SK-N-SH (cell line): ENCODE measurements at regions not wholly inside any gene's neighbourhood (a gene's known extent, or its start where the extent isn't known, plus 50 kb on each side); places are given as distances from the start of the nearest gene placed in this dataset.

Experiments
- FOXM1 ChIP-seq: IDR thresholded peaks from 2 replicates; pipeline ENCODE4 v1.4.0; 2012; ENCODE audit warnings: low read depth, mild to moderate bottlenecking
- GABPA ChIP-seq: IDR thresholded peaks from 2 replicates; pipeline ENCODE4 v1.4.0; 2012; ENCODE audit warnings: low read depth, mild to moderate bottlenecking
- JUND ChIP-seq: IDR thresholded peaks from 2 replicates; pipeline ENCODE4 v1.4.0; 2012
- RFX5 ChIP-seq: IDR thresholded peaks from 2 replicates; pipeline ENCODE4 v1.6.1; 2012; ENCODE audit warnings: mild to moderate bottlenecking, improper control_type of control experiment, low read length
- SIN3A ChIP-seq: IDR thresholded peaks from 2 replicates; pipeline ENCODE4 v1.6.1; 2012; ENCODE audit warnings: low read depth, mild to moderate bottlenecking, low read length, moderate library complexity, borderline replicate concordance
- YY1 ChIP-seq: IDR thresholded peaks from 2 replicates; pipeline ENCODE4 v1.4.0; 2012; ENCODE audit warnings: low read depth, mild to moderate bottlenecking
- TF ChIP-seq, protein P1 (sequence below): fragments of 200-600 bp; sonication (generic); IDR thresholded peaks from 2 replicates; pipeline ENCODE4 v1.6.1; 2017; ENCODE audit warnings: antibody characterized with exemption, mild to moderate bottlenecking, moderate library complexity
- TF ChIP-seq, protein P2 (sequence below): IDR thresholded peaks from 2 replicates; pipeline ENCODE4 v1.6.1; 2012; ENCODE audit warnings: mild to moderate bottlenecking, low read depth, low read length, moderate library complexity
- TF ChIP-seq, protein P3 (sequence below): IDR thresholded peaks from 2 replicates; pipeline ENCODE4 v1.4.0; 2012; ENCODE audit warnings: low read depth

DNA sequence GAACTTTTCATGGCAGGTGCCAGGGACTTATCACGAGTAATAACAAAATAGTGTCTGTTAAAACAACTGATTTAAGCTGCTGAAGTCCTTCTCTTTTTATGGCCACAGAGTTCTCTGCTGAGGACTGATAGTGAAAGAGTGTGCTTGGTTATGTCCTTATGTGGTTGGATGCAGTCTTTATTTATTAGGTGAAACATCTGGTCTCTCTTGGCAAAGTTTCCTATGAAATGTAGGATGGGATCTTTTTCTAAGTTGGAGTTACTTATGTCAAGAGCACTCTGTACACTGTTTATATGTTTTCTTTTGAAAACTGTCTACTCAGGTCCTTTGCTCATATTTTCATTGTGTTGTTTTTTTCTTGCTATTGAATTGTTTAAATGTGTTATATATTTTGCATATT, 1816.1 kb upstream of the C9orf72 start:
- TF ChIP-seq, protein P1, sequence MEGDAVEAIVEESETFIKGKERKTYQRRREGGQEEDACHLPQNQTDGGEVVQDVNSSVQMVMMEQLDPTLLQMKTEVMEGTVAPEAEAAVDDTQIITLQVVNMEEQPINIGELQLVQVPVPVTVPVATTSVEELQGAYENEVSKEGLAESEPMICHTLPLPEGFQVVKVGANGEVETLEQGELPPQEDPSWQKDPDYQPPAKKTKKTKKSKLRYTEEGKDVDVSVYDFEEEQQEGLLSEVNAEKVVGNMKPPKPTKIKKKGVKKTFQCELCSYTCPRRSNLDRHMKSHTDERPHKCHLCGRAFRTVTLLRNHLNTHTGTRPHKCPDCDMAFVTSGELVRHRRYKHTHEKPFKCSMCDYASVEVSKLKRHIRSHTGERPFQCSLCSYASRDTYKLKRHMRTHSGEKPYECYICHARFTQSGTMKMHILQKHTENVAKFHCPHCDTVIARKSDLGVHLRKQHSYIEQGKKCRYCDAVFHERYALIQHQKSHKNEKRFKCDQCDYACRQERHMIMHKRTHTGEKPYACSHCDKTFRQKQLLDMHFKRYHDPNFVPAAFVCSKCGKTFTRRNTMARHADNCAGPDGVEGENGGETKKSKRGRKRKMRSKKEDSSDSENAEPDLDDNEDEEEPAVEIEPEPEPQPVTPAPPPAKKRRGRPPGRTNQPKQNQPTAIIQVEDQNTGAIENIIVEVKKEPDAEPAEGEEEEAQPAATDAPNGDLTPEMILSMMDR = no peak
- no peak for TF ChIP-seq YY1
- TF ChIP-seq JUND = no peak
- no peak for TF ChIP-seq SIN3A
- no peak for TF ChIP-seq FOXM1
- no peak for TF ChIP-seq RFX5
- no peak for TF ChIP-seq GABPA
- TF ChIP-seq, protein P2, sequence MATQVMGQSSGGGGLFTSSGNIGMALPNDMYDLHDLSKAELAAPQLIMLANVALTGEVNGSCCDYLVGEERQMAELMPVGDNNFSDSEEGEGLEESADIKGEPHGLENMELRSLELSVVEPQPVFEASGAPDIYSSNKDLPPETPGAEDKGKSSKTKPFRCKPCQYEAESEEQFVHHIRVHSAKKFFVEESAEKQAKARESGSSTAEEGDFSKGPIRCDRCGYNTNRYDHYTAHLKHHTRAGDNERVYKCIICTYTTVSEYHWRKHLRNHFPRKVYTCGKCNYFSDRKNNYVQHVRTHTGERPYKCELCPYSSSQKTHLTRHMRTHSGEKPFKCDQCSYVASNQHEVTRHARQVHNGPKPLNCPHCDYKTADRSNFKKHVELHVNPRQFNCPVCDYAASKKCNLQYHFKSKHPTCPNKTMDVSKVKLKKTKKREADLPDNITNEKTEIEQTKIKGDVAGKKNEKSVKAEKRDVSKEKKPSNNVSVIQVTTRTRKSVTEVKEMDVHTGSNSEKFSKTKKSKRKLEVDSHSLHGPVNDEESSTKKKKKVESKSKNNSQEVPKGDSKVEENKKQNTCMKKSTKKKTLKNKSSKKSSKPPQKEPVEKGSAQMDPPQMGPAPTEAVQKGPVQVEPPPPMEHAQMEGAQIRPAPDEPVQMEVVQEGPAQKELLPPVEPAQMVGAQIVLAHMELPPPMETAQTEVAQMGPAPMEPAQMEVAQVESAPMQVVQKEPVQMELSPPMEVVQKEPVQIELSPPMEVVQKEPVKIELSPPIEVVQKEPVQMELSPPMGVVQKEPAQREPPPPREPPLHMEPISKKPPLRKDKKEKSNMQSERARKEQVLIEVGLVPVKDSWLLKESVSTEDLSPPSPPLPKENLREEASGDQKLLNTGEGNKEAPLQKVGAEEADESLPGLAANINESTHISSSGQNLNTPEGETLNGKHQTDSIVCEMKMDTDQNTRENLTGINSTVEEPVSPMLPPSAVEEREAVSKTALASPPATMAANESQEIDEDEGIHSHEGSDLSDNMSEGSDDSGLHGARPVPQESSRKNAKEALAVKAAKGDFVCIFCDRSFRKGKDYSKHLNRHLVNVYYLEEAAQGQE = no peak
- TF ChIP-seq, protein P3, sequence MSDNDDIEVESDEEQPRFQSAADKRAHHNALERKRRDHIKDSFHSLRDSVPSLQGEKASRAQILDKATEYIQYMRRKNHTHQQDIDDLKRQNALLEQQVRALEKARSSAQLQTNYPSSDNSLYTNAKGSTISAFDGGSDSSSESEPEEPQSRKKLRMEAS = no peak
